ENCODE measurements at regions not wholly inside any gene's neighbourhood (a gene's known extent, or its start where the extent isn't known, plus 50 kb on each side); places are given as distances from the start of the nearest gene placed in this dataset.

- Histone ChIP-seq H3K4me1 (no peaks in the 10 kb centered on the region), H3K4me3 (no peak overlapping the region), H3K27ac (no peak overlapping the region), H3K4me2 (no peak overlapping the region), H3K9me3 (no peaks in the 10 kb centered on the region)
- FAIRE-seq (no peak), DNase-seq (ENCODE audit: low read depth in 1 of 2, low spot score in 1 of 2) (no peak), ATAC-seq (no peak)
- POLR2A ChIA-PET = no interaction called here
- WGBS (ENCODE audit: missing lambda C conversion rate) = 53% methylated on average over 8 of the region's 8 CpGs
- TF ChIP-seq BHLHE40 (IDR thresholded peaks at IDR 0.05; ENCODE audit: low read depth, low read length) (no peak), KDM5A (IDR thresholded peaks at IDR 0.05) (no peak), EP300 (IDR thresholded peaks at IDR 0.05) (no peak), GATA3 (IDR thresholded peaks at IDR 0.05; ENCODE audit: borderline replicate concordance) (no peak), CHD4 (IDR thresholded peaks at IDR 0.05; ENCODE audit: borderline replicate concordance) (no peak), CHD2 (IDR thresholded peaks at IDR 0.05; ENCODE audit: low read length, partially characterized antibody) (no peak), HOXB13 (CRISPR knock-in tag; IDR thresholded peaks at IDR 0.05; ENCODE audit: low read depth) (no peak), ZNF302 (CRISPR knock-in tag; IDR thresholded peaks at IDR 0.05) (no peak), FOSL2 (IDR thresholded peaks at IDR 0.05) (no peak), FOSL2 (CRISPR knock-in tag; IDR thresholded peaks at IDR 0.05) (no peak), HOXA7 (CRISPR knock-in tag; IDR thresholded peaks at IDR 0.05) (no peak)
- CTCF ChIA-PET = no interaction called here
Measured at GRCh38 chr16:89040391-89040790, 53.3 kb upstream of the ACSF3 start.

- no peak for FAIRE-seq
- H3K9me3 ChIP-seq = no peaks in the 10 kb centered on the region
Measured at GRCh38 chr16:89040861-89041570, 52.6 kb upstream of the ACSF3 start.

More at GRCh38 chr16:89040861-89041570, 52.6 kb upstream of the ACSF3 start:
- no peak overlapping the region for H3K27ac ChIP-seq
- POLR2A ChIA-PET = no interaction called here
- 39% methylated on average over 24 of the region's 25 CpGs for WGBS (ENCODE audit: missing lambda C conversion rate)
- CTCF ChIA-PET = no interaction called here
- no peak overlapping the region for H3K4me2 ChIP-seq
- H3K4me3 ChIP-seq = no peak overlapping the region
- DNase-seq (ENCODE audit: low read depth in 1 of 2, low spot score in 1 of 2) = no peak
- ATAC-seq = no peak
- TF ChIP-seq ELK1 (IDR thresholded peaks at IDR 0.05; ENCODE audit: low read depth, low read length) (no peak), CHD4 (IDR thresholded peaks at IDR 0.05; ENCODE audit: borderline replicate concordance) (no peak), CBX2 (IDR thresholded peaks at IDR 0.05; ENCODE audit: borderline replicate concordance, low read depth) (no peak), CEBPB (IDR thresholded peaks at IDR 0.05) (no peak), CHD2 (IDR thresholded peaks at IDR 0.05; ENCODE audit: low read length, partially characterized antibody) (no peak), SMC3 (IDR thresholded peaks at IDR 0.05) (no peak), ZFP36 (IDR thresholded peaks at IDR 0.05; ENCODE audit: borderline replicate concordance, partially characterized antibody) (no peak), KDM1A (IDR thresholded peaks at IDR 0.05; ENCODE audit: low read depth) (no peak), CTCF (IDR thresholded peaks at IDR 0.05) (no peak), RNF2 (IDR thresholded peaks at IDR 0.05; ENCODE audit: borderline replicate concordance, low read depth) (no peak), SREBF2 (IDR thresholded peaks at IDR 0.05) (no peak), POLR2AphosphoS2 (conservative IDR thresholded peaks at IDR 0.05; ENCODE audit: low read length) (no peak), ZC3H11A (IDR thresholded peaks at IDR 0.05) (no peak), HOXB13 (CRISPR knock-in tag; IDR thresholded peaks at IDR 0.05; ENCODE audit: low read depth) (no peak), GATA3 (IDR thresholded peaks at IDR 0.05; ENCODE audit: borderline replicate concordance) (no peak), HMGXB4 (CRISPR knock-in tag; IDR thresholded peaks at IDR 0.05; ENCODE audit: borderline replicate concordance) (no peak), BCL3 (IDR thresholded peaks at IDR 0.05) (no peak)
- no peaks in the 10 kb centered on the region for H3K4me1 ChIP-seq

Measured in A549 (cell line).